Immature natural killer cell (primary cell): ENCODE measurements at regions not wholly inside any gene's neighbourhood (a gene's known extent, or its start where the extent isn't known, plus 50 kb on each side); places are given as distances from the start of the nearest gene placed in this dataset.
"Not testable (repeated sequence)": the region's sequence is repeated elsewhere in the genome, so short reads cannot be mapped to it uniquely, and the experiment has no call there.

Experiments
- DNase-seq, 3 donors: peaks; one replicate each; pipeline ENCODE4 v3.0.0; 2022; ENCODE audit warnings: mixed read lengths in 1 of 3
- H3K27ac Mint-ChIP-seq, 6 donors: one replicate each; pipeline ENCODE4 v1.8.0; 2020; ENCODE audit warnings: mixed read lengths in 6 of 6, mild to moderate bottlenecking in 5 of 6, inconsistent platforms in 4 of 6, moderate library complexity in 3 of 6
- H3K27me3 Mint-ChIP-seq, 3 donors: one replicate each; pipeline ENCODE4 v1.8.0; 2020 to 2021; ENCODE audit warnings: low read depth in 3 of 3, mild to moderate bottlenecking in 3 of 3, mixed read lengths in 3 of 3, moderate library complexity in 3 of 3, inconsistent platforms in 1 of 3
- H3K36me3 Mint-ChIP-seq, 3 donors: one replicate each; pipeline ENCODE4 v1.8.0; 2020; ENCODE audit warnings: mixed read lengths in 3 of 3, inconsistent platforms in 2 of 3, mild to moderate bottlenecking in 2 of 3
- H3K4me1 Mint-ChIP-seq, 2 donors: one replicate each; pipeline ENCODE4 v1.8.0; 2020; ENCODE audit warnings: inconsistent platforms in 2 of 2, mild to moderate bottlenecking in 2 of 2, mixed read lengths in 2 of 2, moderate library complexity in 1 of 2
- H3K4me3 Mint-ChIP-seq, 5 donors: one replicate each; pipeline ENCODE4 v1.8.0; 2020; ENCODE audit warnings: mild to moderate bottlenecking in 5 of 5, mixed read lengths in 5 of 5, inconsistent platforms in 3 of 5, moderate library complexity in 3 of 5
- H3K9me3 Mint-ChIP-seq, 6 donors: one replicate each; pipeline ENCODE4 v1.8.0; 2020; ENCODE audit warnings: mild to moderate bottlenecking in 6 of 6, mixed read lengths in 6 of 6, inconsistent platforms in 4 of 6, moderate library complexity in 3 of 6

- DNase-seq = no peak
- H3K9me3 Mint-ChIP-seq = peaks cover 0 to 36% (median 5%) of the 10 kb centered on the region in 6 donors
- no peak overlapping the region for H3K4me3 Mint-ChIP-seq
- H3K27ac Mint-ChIP-seq = no peak overlapping the region
- no peaks in the 10 kb centered on the region for H3K4me1 Mint-ChIP-seq
- H3K36me3 Mint-ChIP-seq = no peaks in the 10 kb centered on the region
- peaks cover 0 to 3% (median 0%) of the 10 kb centered on the region in 3 donors for H3K27me3 Mint-ChIP-seq
Observed at GRCh38 chr12:126232711-126233110, 1167.5 kb downstream of the AACS start.

- H3K36me3 Mint-ChIP-seq = no peaks in the 10 kb centered on the region
- H3K4me3 Mint-ChIP-seq = no peak overlapping the region
- H3K4me1 Mint-ChIP-seq = no peaks in the 10 kb centered on the region
- no peak overlapping the region for H3K27ac Mint-ChIP-seq
- peaks cover 0 to 35% (median 5%) of the 10 kb centered on the region in 6 donors for H3K9me3 Mint-ChIP-seq
- no peak for DNase-seq
- peaks cover 0 to 3% (median 0%) of the 10 kb centered on the region in 3 donors for H3K27me3 Mint-ChIP-seq
Observed at GRCh38 chr12:126233625-126234024, 1168.4 kb downstream of the AACS start.

- H3K4me3 Mint-ChIP-seq = no peak overlapping the region
- no peaks in the 10 kb centered on the region for H3K36me3 Mint-ChIP-seq
- DNase-seq = no peak
- no peak overlapping the region for H3K27ac Mint-ChIP-seq
- H3K4me1 Mint-ChIP-seq = no peaks in the 10 kb centered on the region
- peaks cover 0 to 14% (median 1%) of the 10 kb centered on the region in 6 donors for H3K9me3 Mint-ChIP-seq
- peaks cover 0 to 1% (median 0%) of the 10 kb centered on the region in 3 donors for H3K27me3 Mint-ChIP-seq
Observed at GRCh38 chr12:126243814-126244440, 1178.7 kb downstream of the AACS start.

- H3K4me1 Mint-ChIP-seq = no peaks in the 10 kb centered on the region
- DNase-seq = no peak
- H3K9me3 Mint-ChIP-seq = peaks cover 0 to 16% (median 4%) of the 10 kb centered on the region in 6 donors
- peaks cover 0 to 3% (median 2%) of the 10 kb centered on the region in 3 donors for H3K27me3 Mint-ChIP-seq
- no peaks in the 10 kb centered on the region for H3K36me3 Mint-ChIP-seq
- no peak overlapping the region for H3K4me3 Mint-ChIP-seq
- no peak overlapping the region for H3K27ac Mint-ChIP-seq
Observed at GRCh38 chr12:126247936-126248335, 1182.7 kb downstream of the AACS start.

- Mint-ChIP-seq H3K4me1 (no peaks in the 10 kb centered on the region), H3K36me3 (no peaks in the 10 kb centered on the region), H3K27me3 (peaks cover 0 to 3% (median 2%) of the 10 kb centered on the region in 3 donors), H3K9me3 (peaks cover 0 to 16% (median 4%) of the 10 kb centered on the region in 6 donors), H3K4me3 (no peak overlapping the region), H3K27ac (no peak overlapping the region)
- no peak for DNase-seq
Observed at GRCh38 chr12:126248871-126249403, 1183.7 kb downstream of the AACS start.

- no peaks in the 10 kb centered on the region for H3K36me3 Mint-ChIP-seq
- no peak overlapping the region for H3K4me3 Mint-ChIP-seq
- DNase-seq = no peak
- peaks cover 0 to 7% (median 3%) of the 10 kb centered on the region in 6 donors for H3K9me3 Mint-ChIP-seq
- no peaks in the 10 kb centered on the region for H3K4me1 Mint-ChIP-seq
- peaks cover 0 to 3% (median 0%) of the 10 kb centered on the region in 3 donors for H3K27me3 Mint-ChIP-seq
- H3K27ac Mint-ChIP-seq = no peak overlapping the region
Observed at GRCh38 chr12:126258190-126258589, 1193.0 kb downstream of the AACS start.

- Mint-ChIP-seq H3K27ac (no peak overlapping the region), H3K36me3 (no peaks in the 10 kb centered on the region), H3K4me1 (no peaks in the 10 kb centered on the region), H3K27me3 (peaks cover 0 to 3% (median 0%) of the 10 kb centered on the region in 3 donors), H3K4me3 (no peak overlapping the region), H3K9me3 (peaks cover 2 to 11% (median 4%) of the 10 kb centered on the region in 6 donors)
- DNase-seq = no peak
Observed at GRCh38 chr12:126262829-126263228, 1197.6 kb downstream of the AACS start.

GRCh38 chr12:126268222-126268621 is 1203.0 kb downstream of the AACS start:
- H3K9me3 Mint-ChIP-seq = peaks cover 2 to 22% (median 6%) of the 10 kb centered on the region in 6 donors
- H3K4me3 Mint-ChIP-seq = no peak overlapping the region

GRCh38 chr12:126271159-126271558 is 1205.9 kb downstream of the AACS start:
- H3K9me3 Mint-ChIP-seq = peaks cover 2 to 38% (median 9%) of the 10 kb centered on the region in 6 donors
- H3K36me3 Mint-ChIP-seq = no peaks in the 10 kb centered on the region
- no peak for DNase-seq
- no peak overlapping the region for H3K4me3 Mint-ChIP-seq
- no peak overlapping the region for H3K27ac Mint-ChIP-seq
- H3K27me3 Mint-ChIP-seq = peaks cover 0 to 6% (median 2%) of the 10 kb centered on the region in 3 donors
- no peaks in the 10 kb centered on the region for H3K4me1 Mint-ChIP-seq

More at GRCh38 chr12:126268222-126268621, 1203.0 kb downstream of the AACS start:
- Mint-ChIP-seq H3K27me3 (peaks cover 0 to 3% (median 2%) of the 10 kb centered on the region in 3 donors), H3K27ac (no peak overlapping the region), H3K36me3 (no peaks in the 10 kb centered on the region), H3K4me1 (no peaks in the 10 kb centered on the region)
- DNase-seq = no peak

GRCh38 chr12:126282691-126283090 is 1217.5 kb downstream of the AACS start:
- H3K4me3 Mint-ChIP-seq = no peak overlapping the region
- no peak overlapping the region for H3K27ac Mint-ChIP-seq
- no peaks in the 10 kb centered on the region for H3K36me3 Mint-ChIP-seq
- H3K4me1 Mint-ChIP-seq = no peaks in the 10 kb centered on the region
- DNase-seq = no peak
- peaks cover 0 to 2% (median 1%) of the 10 kb centered on the region in 3 donors for H3K27me3 Mint-ChIP-seq
- H3K9me3 Mint-ChIP-seq = peaks cover 7 to 19% (median 10%) of the 10 kb centered on the region in 6 donors

GRCh38 chr12:126286203-126286602 is 1221.0 kb downstream of the AACS start:
- Mint-ChIP-seq H3K4me1 (no peaks in the 10 kb centered on the region), H3K27ac (no peak overlapping the region), H3K27me3 (peaks cover 0 to 2% (median 1%) of the 10 kb centered on the region in 3 donors), H3K9me3 (peaks cover 10 to 32% (median 12%) of the 10 kb centered on the region in 6 donors), H3K4me3 (no peak overlapping the region), H3K36me3 (no peaks in the 10 kb centered on the region)
- DNase-seq = no peak

- no peaks in the 10 kb centered on the region for H3K36me3 Mint-ChIP-seq
- no peak overlapping the region for H3K27ac Mint-ChIP-seq
- H3K27me3 Mint-ChIP-seq = no peaks in the 10 kb centered on the region
- no peaks in the 10 kb centered on the region for H3K4me1 Mint-ChIP-seq
- H3K9me3 Mint-ChIP-seq = peaks cover 4 to 43% (median 13%) of the 10 kb centered on the region in 6 donors
- H3K4me3 Mint-ChIP-seq = no peak overlapping the region
- no peak for DNase-seq
Observed at GRCh38 chr12:126290456-126290855, 1225.2 kb downstream of the AACS start.

- not testable (repeated sequence) for DNase-seq, H3K4me1 Mint-ChIP-seq, H3K27ac Mint-ChIP-seq, H3K4me3 Mint-ChIP-seq, H3K36me3 Mint-ChIP-seq, H3K27me3 Mint-ChIP-seq
- H3K9me3 Mint-ChIP-seq = peaks cover 7 to 39% (median 9%) of the 10 kb centered on the region in 6 donors
Observed at GRCh38 chr12:126291987-126292386, 1226.8 kb downstream of the AACS start.

GRCh38 chr12:126295652-126296051 is 1230.4 kb downstream of the AACS start:
- Mint-ChIP-seq H3K4me1 (no peaks in the 10 kb centered on the region), H3K9me3 (peaks cover 4 to 30% (median 11%) of the 10 kb centered on the region in 6 donors), H3K4me3 (no peak overlapping the region), H3K27me3 (peaks cover 0 to 1% (median 0%) of the 10 kb centered on the region in 3 donors), H3K36me3 (no peaks in the 10 kb centered on the region), H3K27ac (no peak overlapping the region)
- no peak for DNase-seq
